M059J (cell line): ENCODE measurements at regions not wholly inside any gene's neighbourhood (a gene's known extent, or its start where the extent isn't known, plus 50 kb on each side); places are given as distances from the start of the nearest gene placed in this dataset.
"Not testable (repeated sequence)": the region's sequence is repeated elsewhere in the genome, so short reads cannot be mapped to it uniquely, and the experiment has no call there.

Experiments
- DNase-seq: peaks from one replicate; pipeline ENCODE4 v3.0.0-alpha.2; 2012; ENCODE audit warnings: low read depth

DNA sequence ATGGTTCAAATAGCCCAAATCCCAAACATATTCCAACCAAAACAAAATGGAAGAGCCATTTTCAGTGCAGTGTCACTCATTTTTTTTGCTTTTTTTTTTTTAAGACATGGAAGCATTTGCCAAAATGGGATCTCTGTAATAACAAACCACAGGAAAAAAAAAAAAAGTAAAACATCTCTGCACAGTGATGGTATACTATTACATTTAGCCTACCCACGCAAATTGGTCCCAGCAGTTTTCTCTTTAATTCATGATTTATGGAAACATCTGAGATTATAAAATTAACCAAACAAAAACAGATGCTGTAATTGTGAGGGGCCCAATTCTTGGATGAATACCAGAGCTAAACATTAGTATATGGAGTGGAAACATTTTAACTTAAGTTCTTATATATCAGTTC is 566.6 kb downstream of the ZNF608 start:
- no peak for DNase-seq

DNA sequence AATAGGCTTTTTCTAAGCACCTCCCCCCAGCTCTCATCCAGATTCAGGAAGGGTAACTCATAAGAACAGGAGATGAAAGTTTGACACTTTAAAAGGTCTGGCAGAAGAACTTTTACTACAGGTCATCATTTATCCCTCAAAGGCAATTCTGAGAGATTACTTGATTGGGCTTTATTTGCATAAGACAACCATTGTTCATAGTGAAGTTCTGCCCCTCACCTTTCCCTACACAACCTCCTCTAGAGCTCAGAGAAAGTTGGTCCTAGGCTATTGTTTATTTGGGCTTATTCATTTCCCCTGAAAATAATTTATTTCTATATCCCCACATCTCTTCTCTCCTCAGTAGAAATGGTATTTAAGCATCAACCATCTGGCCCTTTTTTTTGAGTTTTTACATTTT is 568.4 kb downstream of the ZNF608 start:
- no peak for DNase-seq

DNA sequence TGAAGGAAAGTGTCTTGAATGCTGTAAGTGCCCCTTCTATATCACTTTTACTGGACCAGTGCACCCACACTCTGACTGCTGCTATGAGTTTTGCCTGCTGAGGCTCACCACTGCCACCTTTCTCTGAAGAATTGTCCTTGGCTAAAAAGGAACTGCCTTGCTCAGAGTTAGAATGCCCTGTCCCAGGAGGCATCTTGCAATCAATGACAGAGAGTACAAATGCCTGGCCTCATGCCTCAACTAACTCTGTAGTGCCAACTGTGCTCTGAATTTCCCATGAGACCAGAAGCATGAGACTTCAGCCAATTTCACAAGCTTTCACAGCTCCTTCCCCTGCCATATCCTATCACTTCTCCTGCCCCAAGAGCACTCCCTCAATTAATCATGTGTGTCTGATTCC is 569.7 kb downstream of the ZNF608 start:
- no peak for DNase-seq

DNA sequence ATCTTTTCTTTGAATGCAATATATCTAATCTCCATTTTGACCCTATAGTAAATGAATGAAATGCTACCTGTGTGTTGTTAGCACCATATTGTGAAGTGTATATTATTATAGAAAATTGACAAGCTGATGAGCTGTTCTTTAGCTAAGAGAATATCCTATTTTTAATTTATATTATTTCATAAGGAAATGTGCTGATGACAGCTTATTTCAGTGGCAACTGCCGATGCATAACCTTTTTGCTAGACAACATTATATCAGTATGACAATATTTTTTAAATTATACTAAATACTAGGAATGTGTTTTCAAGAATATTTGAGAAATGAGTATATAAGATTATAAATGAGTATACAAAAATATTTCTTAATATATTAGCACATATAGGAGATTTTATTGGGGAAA is 573.1 kb downstream of the ZNF608 start:
- DNase-seq = no peak

DNA sequence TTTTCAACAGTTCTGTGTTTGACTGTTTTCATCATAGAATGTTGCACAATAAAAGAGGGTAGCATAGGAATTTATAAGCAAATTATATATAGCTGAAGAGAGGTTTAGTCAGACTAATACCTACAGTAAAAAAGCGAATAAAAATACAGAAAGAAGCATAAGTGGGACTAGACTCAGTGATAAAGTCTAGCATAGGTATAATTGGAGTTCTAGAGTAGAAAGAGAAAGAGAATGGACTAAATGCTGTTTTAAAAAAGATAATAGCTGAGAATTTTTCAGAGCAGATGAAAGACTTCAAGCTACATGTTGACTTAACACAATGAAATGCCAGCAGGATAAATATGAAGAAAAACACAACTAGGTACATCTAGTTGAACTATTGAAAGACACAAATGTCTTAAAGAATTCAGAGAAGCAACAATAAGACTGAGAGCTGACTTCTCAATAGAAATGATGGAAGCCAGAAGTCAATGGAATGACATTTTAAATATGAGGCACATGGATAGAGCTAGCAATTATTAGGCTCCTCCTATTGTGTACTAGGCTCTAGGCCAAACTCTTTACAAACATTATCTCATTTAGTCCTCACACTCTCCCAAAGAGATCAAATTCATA is 573.9 kb downstream of the ZNF608 start:
- DNase-seq = no peak

DNA sequence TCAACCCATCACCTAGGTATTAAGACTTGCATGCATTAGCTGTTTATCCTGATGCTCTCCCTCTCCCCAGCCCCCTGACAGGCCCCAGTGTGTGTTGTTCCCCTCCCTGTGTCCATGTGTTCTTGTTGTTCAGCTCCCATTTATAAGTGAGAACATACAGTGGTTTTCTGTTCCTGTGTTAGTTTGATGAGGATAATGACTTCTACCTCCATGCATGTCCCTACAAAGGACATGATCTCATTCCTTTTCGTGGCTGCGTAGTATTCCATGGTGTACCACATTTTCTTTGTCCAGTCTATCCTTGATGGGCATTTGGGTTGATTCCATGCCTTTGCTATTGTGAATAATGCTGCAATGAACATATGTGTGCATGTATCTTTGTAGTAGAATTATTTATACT is 578.3 kb downstream of the ZNF608 start:
- not testable (repeated sequence) for DNase-seq

DNA sequence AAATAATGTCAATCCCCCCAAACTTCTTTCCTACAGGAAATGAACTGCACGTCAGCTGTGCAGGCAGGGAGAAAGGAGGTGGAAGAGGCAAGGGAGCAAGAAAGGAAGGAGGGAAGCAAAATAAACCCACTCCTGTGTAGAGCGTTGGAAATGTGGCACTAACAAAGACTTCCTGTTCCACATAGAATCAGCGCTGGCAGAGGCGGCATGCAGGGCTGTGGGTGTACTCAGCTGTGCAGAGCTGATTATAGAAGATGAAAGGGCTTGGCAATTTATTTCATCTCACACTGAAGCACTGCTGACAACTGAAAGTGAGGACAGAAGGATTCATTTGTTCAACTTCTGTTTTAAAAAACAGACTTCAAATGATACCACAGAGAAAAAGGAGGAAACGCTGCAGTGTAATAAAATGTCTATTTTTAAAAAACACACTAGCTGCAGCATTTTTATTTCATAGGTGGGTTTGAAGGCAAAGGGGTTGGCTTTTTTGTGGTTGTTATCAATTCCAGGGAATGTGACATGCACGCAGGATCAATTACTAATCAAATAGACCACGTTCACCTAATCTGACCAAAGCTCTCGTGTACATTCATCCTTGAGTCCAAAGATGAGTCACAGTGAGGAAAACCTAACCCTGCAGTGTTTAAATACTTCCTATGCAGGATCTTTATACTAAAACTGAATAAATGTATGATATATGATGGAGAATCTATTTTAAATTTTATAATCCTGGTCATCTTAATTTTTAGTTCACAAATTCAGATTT is 583.5 kb downstream of the ZNF608 start:
- DNase-seq = no peak

DNA sequence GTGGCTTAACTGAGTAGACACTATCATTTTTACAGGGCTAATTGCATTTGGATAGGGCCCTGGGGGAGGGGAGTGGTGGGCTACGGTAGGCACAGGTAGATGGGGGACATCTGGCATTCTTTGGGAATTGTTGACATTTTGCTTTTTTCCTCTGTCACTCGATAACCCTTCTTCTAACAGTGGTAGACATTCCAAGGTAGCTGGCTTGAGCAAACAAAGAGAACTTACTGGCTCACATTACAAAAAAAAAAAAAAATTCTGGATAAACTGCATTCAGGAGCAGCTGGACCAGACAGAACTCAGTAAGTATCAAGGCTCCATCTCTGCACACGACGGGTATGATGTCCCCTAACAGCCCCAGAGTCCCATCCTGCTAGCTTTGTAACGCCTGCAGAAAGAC is 585.2 kb downstream of the ZNF608 start:
- DNase-seq = no peak

DNA sequence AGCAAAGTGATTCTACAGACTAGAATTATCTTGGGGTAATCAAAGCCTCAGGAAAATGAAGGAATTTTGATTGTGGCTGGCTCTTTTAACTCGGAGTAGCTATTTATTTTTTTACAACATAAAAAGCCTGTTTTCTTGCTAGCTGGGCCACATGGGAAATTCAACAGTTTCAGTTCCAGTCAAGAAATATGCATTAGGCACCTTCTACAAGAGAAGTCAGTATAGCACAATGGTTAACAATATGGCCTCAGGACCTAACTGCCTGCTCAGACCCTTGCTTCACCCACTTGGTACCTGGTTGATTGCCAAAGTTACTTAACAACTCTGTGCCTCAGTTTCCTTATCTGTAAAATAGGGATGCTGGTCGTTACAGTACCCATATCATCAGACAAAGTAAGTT is 586.2 kb downstream of the ZNF608 start:
- DNase-seq = no peak

DNA sequence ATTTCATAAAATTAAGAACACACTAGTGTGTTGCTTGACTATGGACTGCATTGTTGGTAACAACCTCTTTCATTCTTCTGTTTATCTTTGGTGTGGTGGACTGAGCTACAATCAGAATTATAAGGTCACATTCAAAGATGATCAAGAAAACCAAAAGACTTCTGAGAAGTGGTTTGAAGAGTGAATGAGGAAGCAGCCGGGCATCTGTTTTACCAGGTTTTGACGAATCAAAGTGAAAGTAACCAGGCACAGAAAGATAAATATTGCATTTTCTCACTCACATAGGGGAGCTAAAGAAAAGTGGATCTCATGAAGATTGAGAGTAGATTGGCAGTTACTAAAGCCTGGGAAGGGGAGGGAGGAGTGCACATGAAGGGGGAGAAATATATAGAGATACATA is 589.1 kb downstream of the ZNF608 start:
- DNase-seq = peak; percentile 40

DNA sequence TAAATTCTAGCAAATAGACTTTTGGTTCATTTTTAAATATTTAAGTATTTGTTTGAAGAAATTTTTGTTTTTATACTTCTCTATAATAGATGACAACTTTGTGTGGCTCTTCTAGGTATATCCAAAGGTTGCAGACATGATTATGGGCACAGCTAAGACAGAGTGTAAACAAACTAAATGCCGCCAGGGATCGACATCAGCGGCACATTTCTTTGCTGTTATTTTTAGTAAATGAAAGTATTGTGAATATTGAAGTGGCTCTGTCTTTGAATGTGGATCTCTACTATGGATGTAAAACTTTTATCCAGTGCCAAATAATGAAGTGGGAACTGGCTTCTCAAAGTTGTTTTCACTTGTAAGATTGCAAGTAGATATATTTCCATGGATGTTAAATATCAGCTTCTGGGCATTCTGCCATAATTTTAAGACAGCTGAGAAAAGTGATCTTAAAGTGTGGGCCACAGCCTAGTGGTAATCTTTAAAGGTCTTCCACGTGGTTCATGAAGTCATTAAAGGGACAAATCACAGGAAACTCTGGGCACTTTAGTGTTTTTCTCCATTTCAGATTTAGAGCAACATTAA is 589.9 kb downstream of the ZNF608 start:
- peak; percentile 65 for DNase-seq

DNA sequence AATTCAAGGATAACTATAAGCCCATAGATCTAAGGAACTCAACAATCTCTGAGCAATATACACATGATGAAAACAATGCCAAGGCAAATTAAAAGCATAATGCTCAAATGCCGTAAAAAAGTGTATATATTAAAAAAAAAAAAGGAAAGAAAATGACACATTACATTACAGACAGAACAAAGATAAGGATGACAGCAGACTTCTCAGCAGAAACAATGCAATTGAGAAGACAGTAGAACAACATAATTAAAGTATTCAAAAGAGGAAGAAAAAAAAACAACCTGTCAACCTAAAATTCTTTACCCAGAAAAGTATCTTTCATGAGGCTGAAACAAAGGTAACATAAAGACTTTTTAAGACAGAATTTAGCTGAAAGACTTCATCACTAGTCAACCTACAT is 591.7 kb downstream of the ZNF608 start:
- peak; percentile 7 for DNase-seq

DNA sequence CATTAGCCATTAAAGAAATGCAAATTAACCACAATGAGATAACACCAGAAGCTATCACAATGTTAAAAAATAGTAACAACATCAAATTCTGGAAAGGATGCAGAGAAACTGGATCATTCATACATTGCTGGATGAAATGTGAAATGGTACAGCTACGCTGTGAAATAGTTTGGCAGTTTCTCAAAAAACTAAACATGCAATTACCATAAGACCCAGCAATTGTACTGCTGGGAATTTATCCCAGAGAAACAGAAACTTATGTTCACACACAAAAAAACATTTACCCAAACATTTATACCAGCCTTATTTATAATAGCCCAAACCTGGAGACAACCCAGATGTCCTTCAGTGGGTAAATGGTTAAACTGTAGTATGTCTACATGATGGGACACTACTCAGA is 592.9 kb downstream of the ZNF608 start:
- DNase-seq = no peak

DNA sequence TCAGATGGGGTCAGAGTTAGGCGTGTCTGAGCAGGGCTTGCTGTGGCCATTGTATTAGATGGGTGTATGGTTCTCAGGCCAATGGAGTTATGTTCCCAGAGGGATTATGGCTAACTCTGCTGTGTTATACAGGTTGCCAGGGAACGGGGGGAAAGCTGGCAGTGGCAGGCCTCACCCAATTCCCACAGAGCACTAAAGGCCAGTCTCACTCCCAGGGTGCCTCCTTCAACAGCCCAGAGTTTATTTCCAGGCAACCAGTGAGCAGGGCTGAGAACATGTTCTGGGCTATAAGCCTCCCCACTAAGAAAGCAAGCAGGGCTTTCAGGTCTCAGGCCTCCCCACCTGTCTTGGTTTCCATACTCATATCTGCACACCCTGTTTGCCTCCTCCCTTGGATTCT is 597.9 kb downstream of the ZNF608 start:
- no peak for DNase-seq

DNA sequence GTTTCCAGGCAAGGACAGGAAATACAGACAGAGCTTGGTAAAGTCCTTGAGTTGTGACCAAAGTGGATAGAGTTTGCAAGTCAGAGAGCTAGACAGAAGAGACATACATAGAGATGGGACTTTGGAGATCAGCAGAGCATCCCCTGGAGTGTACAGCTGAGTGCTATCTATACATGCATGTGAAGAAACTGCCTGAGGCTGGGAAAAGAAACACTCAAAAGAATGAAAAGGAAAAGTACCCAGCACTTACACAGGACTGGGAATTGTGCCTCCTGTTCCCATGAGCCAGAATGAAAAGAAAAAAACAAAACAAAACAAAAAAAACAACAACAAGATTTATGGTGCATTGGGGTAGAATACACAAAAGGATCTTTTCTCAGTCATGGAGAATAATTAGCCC is 606.4 kb downstream of the ZNF608 start:
- DNase-seq = no peak

DNA sequence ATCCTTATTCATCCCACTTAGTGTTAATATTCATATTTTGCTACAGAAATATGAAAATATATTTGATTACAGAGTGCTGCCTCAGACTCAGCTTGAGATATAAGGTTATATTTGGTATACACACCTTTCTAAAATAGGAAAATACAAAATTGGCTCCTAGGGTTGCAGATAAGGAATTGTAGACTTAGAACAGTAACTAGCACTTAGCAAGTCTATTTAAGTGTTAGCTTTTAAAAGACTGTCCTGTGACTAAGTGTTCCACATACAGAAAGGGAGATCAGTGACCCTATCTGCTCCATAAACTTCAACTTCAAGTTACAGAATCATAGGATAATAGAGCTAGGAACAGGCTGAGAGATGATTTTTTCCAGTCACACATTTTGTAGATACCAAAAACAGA is 607.0 kb downstream of the ZNF608 start:
- DNase-seq = no peak

DNA sequence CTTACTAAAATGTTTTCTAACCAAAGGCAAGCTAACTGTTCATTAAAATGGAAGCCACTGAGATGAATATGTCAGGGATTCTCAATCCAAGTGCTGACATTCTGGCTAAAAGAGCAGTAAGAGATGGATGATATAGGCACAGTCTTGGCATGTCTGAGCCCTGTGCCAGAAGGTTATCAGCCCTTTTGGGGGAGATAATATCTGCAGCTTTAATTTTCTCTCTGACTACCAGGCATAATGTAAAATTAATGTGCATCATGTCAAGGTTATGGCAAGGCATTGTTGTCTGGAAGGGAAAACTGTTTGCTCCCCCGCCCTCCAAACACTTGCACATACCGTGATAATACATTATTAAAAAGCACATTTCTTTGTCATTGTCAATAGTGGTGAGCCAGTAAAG is 609.8 kb downstream of the ZNF608 start:
- DNase-seq = no peak

DNA sequence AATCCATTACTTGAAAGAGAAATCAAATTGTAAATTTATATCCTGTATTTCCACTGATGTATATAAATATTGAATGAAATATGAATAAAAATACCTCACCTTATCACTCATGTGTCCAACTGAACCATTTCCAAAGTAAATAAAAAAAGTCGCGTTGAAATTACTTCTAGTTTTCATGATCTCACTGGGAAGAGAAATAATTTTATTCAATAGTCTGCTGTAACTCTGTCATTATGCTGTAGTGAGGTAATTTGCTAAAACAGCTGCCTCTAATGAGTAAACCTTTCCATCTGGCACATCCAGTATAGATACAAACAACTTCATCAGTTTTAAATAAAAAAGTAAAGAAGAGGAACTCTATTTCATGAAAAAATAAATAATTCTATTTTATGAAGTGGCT is 611.5 kb downstream of the ZNF608 start:
- DNase-seq = no peak

DNA sequence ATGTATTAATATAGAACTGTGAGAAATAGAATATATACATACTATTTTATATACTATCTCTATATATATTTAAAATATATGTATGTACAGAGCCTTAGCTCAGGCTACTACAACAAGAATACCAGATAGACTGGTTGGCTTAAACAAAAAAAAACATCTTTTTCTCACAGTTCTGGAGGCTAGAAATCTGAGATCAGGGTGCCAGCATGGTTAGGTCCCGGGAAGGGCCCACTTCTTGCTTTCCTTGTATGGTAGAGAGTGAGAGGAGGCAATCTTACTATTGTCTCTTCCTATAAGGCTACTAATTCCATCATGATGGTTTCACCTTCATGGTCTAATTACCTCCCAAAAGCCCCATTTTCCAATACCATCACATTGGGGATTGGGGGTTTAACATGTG is 613.0 kb downstream of the ZNF608 start:
- DNase-seq = no peak

DNA sequence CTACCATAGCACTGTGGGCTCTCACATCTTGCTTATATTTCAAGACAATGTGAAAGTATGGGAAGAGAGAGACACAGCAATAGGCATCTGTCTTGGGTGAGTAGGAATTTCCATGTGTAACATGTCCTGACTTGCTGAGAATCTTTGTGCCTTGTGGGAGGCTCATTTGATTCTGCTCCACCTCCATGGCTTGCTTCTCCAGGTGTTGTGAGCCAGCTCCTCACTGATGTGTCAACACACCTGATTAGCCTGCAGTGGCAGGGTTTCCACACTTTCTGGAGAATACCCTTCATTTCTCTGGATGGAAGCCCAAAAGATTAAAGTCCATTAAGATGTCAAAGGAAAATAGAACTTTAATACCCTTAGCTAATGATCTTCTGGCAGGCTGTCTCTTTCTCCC is 613.6 kb downstream of the ZNF608 start:
- DNase-seq = no peak

DNA sequence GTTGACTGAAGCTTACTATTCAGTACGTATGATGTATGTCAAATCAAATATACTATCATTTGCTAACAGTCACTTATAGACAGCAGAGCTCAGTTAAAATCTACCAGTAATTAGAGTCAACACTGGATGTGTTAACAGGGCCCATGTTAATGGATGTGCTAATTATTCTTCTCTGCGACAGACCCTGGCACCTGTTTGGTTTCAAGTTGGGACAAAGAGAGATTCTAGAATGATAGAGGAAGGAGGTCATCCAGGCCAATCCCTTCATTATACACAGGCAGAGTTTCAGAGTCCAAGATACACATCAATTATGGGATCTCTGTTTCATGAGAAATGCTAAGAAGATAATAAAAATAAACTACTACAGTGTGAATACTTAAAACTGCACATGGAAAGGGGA is 615.0 kb downstream of the ZNF608 start:
- no peak for DNase-seq

DNA sequence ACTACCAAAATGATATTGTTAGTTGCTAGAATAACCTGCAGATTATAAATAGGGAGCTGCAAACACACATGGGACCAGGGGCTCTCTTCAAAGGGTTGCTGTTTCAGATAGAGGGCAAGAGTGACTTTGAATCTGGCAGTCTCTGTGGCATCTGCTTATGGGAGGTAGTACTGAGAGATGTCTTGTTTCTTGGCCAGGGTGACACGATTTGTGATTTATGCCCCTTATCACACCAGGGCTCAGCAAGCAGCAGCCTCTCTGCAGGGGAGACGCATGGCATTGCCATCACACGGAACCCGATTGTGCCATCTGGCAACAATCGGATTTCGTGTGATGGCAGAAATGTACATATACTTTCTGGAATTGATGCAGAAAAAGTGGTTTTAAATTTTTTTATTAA is 615.6 kb downstream of the ZNF608 start:
- DNase-seq = no peak

DNA sequence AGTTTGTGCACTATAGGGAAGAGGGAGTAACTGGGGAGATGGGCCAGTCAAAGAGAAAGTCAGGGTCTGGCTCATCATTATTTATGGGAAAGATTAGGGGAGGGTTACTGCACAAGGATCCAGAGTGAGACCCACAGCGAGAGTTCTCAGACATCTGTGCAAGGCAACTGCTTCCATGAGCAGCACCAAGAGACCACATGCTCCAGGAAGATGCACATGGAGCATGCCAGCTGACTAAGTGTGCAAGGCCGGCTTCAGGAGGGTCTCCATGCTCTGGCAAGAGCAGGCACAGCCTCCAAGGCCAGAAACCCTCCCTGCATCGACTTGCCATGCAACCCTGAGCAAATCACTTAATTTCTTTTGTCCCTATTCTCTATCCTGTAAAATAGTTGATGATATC is 616.9 kb downstream of the CSNK1G3 start:
- no peak for DNase-seq
